ENCODE measurements at regions not wholly inside any gene's neighbourhood (a gene's known extent, or its start where the extent isn't known, plus 50 kb on each side); places are given as distances from the start of the nearest gene placed in this dataset.

- no peak overlapping the region for H3K27ac Mint-ChIP-seq (ENCODE audit: low read depth, unreplicated experiment)
- H3K4me3 Mint-ChIP-seq (ENCODE audit: unreplicated experiment): no peak overlapping the region
- H3K27me3 Mint-ChIP-seq (ENCODE audit: insufficient read depth, unreplicated experiment): no peaks in the 10 kb centered on the region
- peaks cover 16% of the 10 kb centered on the region for H3K4me1 Mint-ChIP-seq (ENCODE audit: insufficient read depth, unreplicated experiment)
- no peak for DNase-seq (ENCODE audit: unreplicated experiment)
- CTCF ChIA-PET: interaction anchor here (0.6 kb wide), 1 partner anchor 31 kb away, joined by 3 read pairs; no protein-coding TSS in a partner anchor
- no TSS peak for BruUV-seq (replicated peaks)
- H3K9me3 Mint-ChIP-seq (ENCODE audit: unreplicated experiment): no peaks in the 10 kb centered on the region
- POLR2A ChIA-PET: interaction anchor here (1.7 to 2.8 kb wide), 2 partner anchors 15 to 23 kb away, joined by 3 to 8 read pairs; no protein-coding TSS in a partner anchor
- TF ChIP-seq, protein P1, sequence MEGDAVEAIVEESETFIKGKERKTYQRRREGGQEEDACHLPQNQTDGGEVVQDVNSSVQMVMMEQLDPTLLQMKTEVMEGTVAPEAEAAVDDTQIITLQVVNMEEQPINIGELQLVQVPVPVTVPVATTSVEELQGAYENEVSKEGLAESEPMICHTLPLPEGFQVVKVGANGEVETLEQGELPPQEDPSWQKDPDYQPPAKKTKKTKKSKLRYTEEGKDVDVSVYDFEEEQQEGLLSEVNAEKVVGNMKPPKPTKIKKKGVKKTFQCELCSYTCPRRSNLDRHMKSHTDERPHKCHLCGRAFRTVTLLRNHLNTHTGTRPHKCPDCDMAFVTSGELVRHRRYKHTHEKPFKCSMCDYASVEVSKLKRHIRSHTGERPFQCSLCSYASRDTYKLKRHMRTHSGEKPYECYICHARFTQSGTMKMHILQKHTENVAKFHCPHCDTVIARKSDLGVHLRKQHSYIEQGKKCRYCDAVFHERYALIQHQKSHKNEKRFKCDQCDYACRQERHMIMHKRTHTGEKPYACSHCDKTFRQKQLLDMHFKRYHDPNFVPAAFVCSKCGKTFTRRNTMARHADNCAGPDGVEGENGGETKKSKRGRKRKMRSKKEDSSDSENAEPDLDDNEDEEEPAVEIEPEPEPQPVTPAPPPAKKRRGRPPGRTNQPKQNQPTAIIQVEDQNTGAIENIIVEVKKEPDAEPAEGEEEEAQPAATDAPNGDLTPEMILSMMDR (IDR thresholded peaks at IDR 0.05; ENCODE audit: unreplicated experiment): no peak
- H3K36me3 Mint-ChIP-seq (ENCODE audit: insufficient read depth, unreplicated experiment): no peaks in the 10 kb centered on the region
- intact Hi-C loops (cut with micrococcal nuclease): no loop called here
Observed at GRCh38 chr21:15278279-15278678, 213.5 kb upstream of the NRIP1 start.

GRCh38 chr21:15278851-15279250 lies 214.1 kb upstream of the NRIP1 start:
- DNase-seq (ENCODE audit: unreplicated experiment): no peak
- Mint-ChIP-seq H3K27ac (ENCODE audit: low read depth, unreplicated experiment) (no peak overlapping the region), H3K27me3 (ENCODE audit: insufficient read depth, unreplicated experiment) (no peaks in the 10 kb centered on the region), H3K4me1 (ENCODE audit: insufficient read depth, unreplicated experiment) (peaks cover 16% of the 10 kb centered on the region), H3K36me3 (ENCODE audit: insufficient read depth, unreplicated experiment) (no peaks in the 10 kb centered on the region), H3K9me3 (ENCODE audit: unreplicated experiment) (no peaks in the 10 kb centered on the region), H3K4me3 (ENCODE audit: unreplicated experiment) (no peak overlapping the region)
- no TSS peak for BruUV-seq (replicated peaks)
- intact Hi-C loops (cut with micrococcal nuclease): no loop called here
- ChIA-PET POLR2A (interaction anchor here (0.7 to 1.7 kb wide), 3 partner anchors 15 to 214 kb away, joined by 3 to 5 read pairs (median 3); partner anchors contain the start of gene NRIP1), CTCF (interaction anchor here (0.6 kb wide), 1 partner anchor 30 kb away, joined by 3 read pairs; no protein-coding TSS in a partner anchor)
- TF ChIP-seq, protein P1 (IDR thresholded peaks at IDR 0.05; ENCODE audit: unreplicated experiment): no peak

- H3K27me3 Mint-ChIP-seq (ENCODE audit: insufficient read depth, unreplicated experiment): no peaks in the 10 kb centered on the region
- CTCF ChIA-PET: no interaction called here
- no peak for DNase-seq (ENCODE audit: unreplicated experiment)
- POLR2A ChIA-PET: interaction anchor here (1.2 kb wide), 1 partner anchor 15 kb away, joined by 5 read pairs; no protein-coding TSS in a partner anchor
- H3K9me3 Mint-ChIP-seq (ENCODE audit: unreplicated experiment): no peaks in the 10 kb centered on the region
- TF ChIP-seq, protein P1 (IDR thresholded peaks at IDR 0.05; ENCODE audit: unreplicated experiment): no peak
- H3K36me3 Mint-ChIP-seq (ENCODE audit: insufficient read depth, unreplicated experiment): no peaks in the 10 kb centered on the region
- BruUV-seq (replicated peaks): no TSS peak
- intact Hi-C loops (cut with micrococcal nuclease): no loop called here
- H3K4me1 Mint-ChIP-seq (ENCODE audit: insufficient read depth, unreplicated experiment): peaks cover 16% of the 10 kb centered on the region
- no peak overlapping the region for H3K27ac Mint-ChIP-seq (ENCODE audit: low read depth, unreplicated experiment)
- H3K4me3 Mint-ChIP-seq (ENCODE audit: unreplicated experiment): no peak overlapping the region
Observed at GRCh38 chr21:15279482-15279881, 214.7 kb upstream of the NRIP1 start.

DNA sequence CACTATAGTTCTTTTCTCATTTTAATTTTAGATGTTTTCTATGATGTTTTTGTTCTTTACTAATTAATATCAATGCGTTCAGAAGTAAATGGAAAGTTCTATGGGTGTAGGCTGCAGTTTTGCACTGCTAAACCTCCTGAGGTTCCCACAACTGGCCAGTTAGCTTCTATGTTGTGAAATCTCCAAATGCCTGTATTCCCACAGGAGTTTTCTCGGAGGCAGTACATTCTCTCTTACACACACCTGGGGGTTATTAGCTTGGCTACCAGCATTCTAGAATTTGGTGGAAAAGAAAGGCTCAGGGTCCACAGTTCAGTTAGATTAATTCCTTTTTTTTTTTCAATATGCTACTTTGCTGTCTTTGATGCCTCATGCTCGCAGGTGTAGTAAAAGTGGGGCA lies 216.9 kb upstream of the NRIP1 start:
- CTCF ChIA-PET: interaction anchor here (0.7 kb wide), 3 partner anchors 14 to 76 kb away, joined by 3 to 7 read pairs (median 3); no protein-coding TSS in a partner anchor

More for the DNA sequence above, 216.9 kb upstream of the NRIP1 start:
- no peak for DNase-seq (ENCODE audit: unreplicated experiment)
- H3K4me3 Mint-ChIP-seq (ENCODE audit: unreplicated experiment): no peak overlapping the region
- TF ChIP-seq, protein P1 (IDR thresholded peaks at IDR 0.05; ENCODE audit: unreplicated experiment): no peak
- no peaks in the 10 kb centered on the region for H3K36me3 Mint-ChIP-seq (ENCODE audit: insufficient read depth, unreplicated experiment)
- no peaks in the 10 kb centered on the region for H3K27me3 Mint-ChIP-seq (ENCODE audit: insufficient read depth, unreplicated experiment)
- no peak overlapping the region for H3K27ac Mint-ChIP-seq (ENCODE audit: low read depth, unreplicated experiment)
- no peaks in the 10 kb centered on the region for H3K9me3 Mint-ChIP-seq (ENCODE audit: unreplicated experiment)
- peaks cover 6% of the 10 kb centered on the region for H3K4me1 Mint-ChIP-seq (ENCODE audit: insufficient read depth, unreplicated experiment)
- BruUV-seq (replicated peaks): no TSS peak
- intact Hi-C loops (cut with micrococcal nuclease): loop anchor here (10.0 kb wide), 1 partner anchor 217 kb away; the partner anchor contains the start of gene NRIP1
- POLR2A ChIA-PET: interaction anchor here (1.0 to 1.1 kb wide), 2 partner anchors 11 to 57 kb away, joined by 3 read pairs; no protein-coding TSS in a partner anchor

All from MCF 10A (cell line).